ENCODE measurements at regions not wholly inside any gene's neighbourhood (a gene's known extent, or its start where the extent isn't known, plus 50 kb on each side); places are given as distances from the start of the nearest gene placed in this dataset.

GRCh38 chr5:110013017-110013416 is 323.3 kb downstream of the MAN2A1 start:
- no peak overlapping the region for H3K4me3 ChIP-seq (ENCODE audit: low read depth, low read length)
- TF ChIP-seq CTCF (IDR thresholded peaks at IDR 0.05; ENCODE audit: insufficient read depth, low read depth, low read length), result no peak
- no peak for DNase-seq (ENCODE audit: low read depth)

- TF ChIP-seq CTCF (IDR thresholded peaks at IDR 0.05; ENCODE audit: insufficient read depth, low read depth, low read length), result no peak
- no peak overlapping the region for H3K4me3 ChIP-seq (ENCODE audit: low read depth, low read length)
- DNase-seq (ENCODE audit: low read depth), result no peak
These were observed 328.1 kb downstream of the MAN2A1 start for GRCh38 chr5:110017854-110018253.

GRCh38 chr5:110018509-110018908 is 328.8 kb downstream of the MAN2A1 start:
- no peak overlapping the region for H3K4me3 ChIP-seq (ENCODE audit: low read depth, low read length)
- no peak for DNase-seq (ENCODE audit: low read depth)
- TF ChIP-seq CTCF (IDR thresholded peaks at IDR 0.05; ENCODE audit: insufficient read depth, low read depth, low read length), result no peak

GRCh38 chr5:110019119-110019518 is 329.4 kb downstream of the MAN2A1 start:
- DNase-seq (ENCODE audit: low read depth), result no peak
- H3K4me3 ChIP-seq (ENCODE audit: low read depth, low read length), result no peak overlapping the region
- no peak for TF ChIP-seq CTCF (IDR thresholded peaks at IDR 0.05; ENCODE audit: insufficient read depth, low read depth, low read length)

GRCh38 chr5:110019780-110020179 is 330.1 kb downstream of the MAN2A1 start:
- no peak overlapping the region for H3K4me3 ChIP-seq (ENCODE audit: low read depth, low read length)
- TF ChIP-seq CTCF (IDR thresholded peaks at IDR 0.05; ENCODE audit: insufficient read depth, low read depth, low read length), result no peak
- DNase-seq (ENCODE audit: low read depth), result no peak

GRCh38 chr5:110021251-110021650 is 331.5 kb downstream of the MAN2A1 start:
- DNase-seq (ENCODE audit: low read depth), result no peak
- no peak for TF ChIP-seq CTCF (IDR thresholded peaks at IDR 0.05; ENCODE audit: insufficient read depth, low read depth, low read length)
- no peak overlapping the region for H3K4me3 ChIP-seq (ENCODE audit: low read depth, low read length)

GRCh38 chr5:110025160-110025559 is 335.4 kb downstream of the MAN2A1 start:
- TF ChIP-seq CTCF (IDR thresholded peaks at IDR 0.05; ENCODE audit: insufficient read depth, low read depth, low read length), result no peak
- DNase-seq (ENCODE audit: low read depth), result no peak

More at GRCh38 chr5:110025160-110025559, 335.4 kb downstream of the MAN2A1 start:
- no peak overlapping the region for H3K4me3 ChIP-seq (ENCODE audit: low read depth, low read length)

Measured in fibroblast of villous mesenchyme (primary cell).